Mesenchymal stem cell (in vitro differentiated cells and primary cell): ENCODE measurements at regions not wholly inside any gene's neighbourhood (a gene's known extent, or its start where the extent isn't known, plus 50 kb on each side); places are given as distances from the start of the nearest gene placed in this dataset.
"Not testable (repeated sequence)": the region's sequence is repeated elsewhere in the genome, so short reads cannot be mapped to it uniquely, and the experiment has no call there.

Experiments used
- DNase-seq: peaks from one replicate; pipeline ENCODE4 v3.0.0-alpha.2; 2013
- H2AFZ ChIP-seq: one replicate; pipeline ENCODE4 v1.6.1; 2013; ENCODE audit warnings: low read depth, mild to moderate bottlenecking, control low read depth, inconsistent platforms, low read length, moderate library complexity
- H2AK5ac ChIP-seq: 2 replicates; pipeline ENCODE4 v1.6.1; 2013; ENCODE audit warnings: low read length, moderate library complexity, mild to moderate bottlenecking, inconsistent platforms; ENCODE audit not compliant: severe bottlenecking
- H2BK120ac ChIP-seq: one replicate; pipeline ENCODE4 v1.6.1; 2013; ENCODE audit warnings: low read depth, mild to moderate bottlenecking, inconsistent platforms, low read length, moderate library complexity
- H2BK12ac ChIP-seq, 2 experiments: one replicate each; pipeline ENCODE4 v1.6.1; 2013; ENCODE audit warnings: inconsistent platforms in 2 of 2, low read length in 2 of 2, mild to moderate bottlenecking in 2 of 2, moderate library complexity in 2 of 2, control low read depth in 1 of 2
- H2BK15ac ChIP-seq: one replicate; pipeline ENCODE4 v1.6.1; 2013; ENCODE audit warnings: mild to moderate bottlenecking, low read depth, inconsistent platforms; ENCODE audit not compliant: poor library complexity, severe bottlenecking
- H2BK5ac ChIP-seq: 2 replicates; pipeline ENCODE4 v1.6.1; 2013; ENCODE audit warnings: low read depth, mild to moderate bottlenecking, low read length, control low read depth, inconsistent platforms; ENCODE audit not compliant: poor library complexity, severe bottlenecking
- H3K14ac ChIP-seq, 2 experiments: one replicate each; pipeline ENCODE4 v1.6.1; 2013; ENCODE audit warnings: inconsistent platforms in 2 of 2, low read length in 2 of 2, control low read depth in 1 of 2, mild to moderate bottlenecking in 1 of 2, moderate library complexity in 1 of 2
- H3K18ac ChIP-seq, 2 experiments: one replicate each; pipeline ENCODE4 v1.6.1; 2013; ENCODE audit warnings: inconsistent platforms in 2 of 2, low read length in 2 of 2, control low read depth in 1 of 2, low read depth in 1 of 2, mild to moderate bottlenecking in 1 of 2
- H3K23ac ChIP-seq, 2 experiments: one replicate each; pipeline ENCODE4 v1.6.1; 2013; ENCODE audit warnings: inconsistent platforms in 2 of 2, low read length in 2 of 2, mild to moderate bottlenecking in 2 of 2, moderate library complexity in 2 of 2, control low read depth in 1 of 2
- H3K27ac ChIP-seq: 2 replicates; pipeline ENCODE4 v1.5.1; 2013; ENCODE audit warnings: mild to moderate bottlenecking, moderate library complexity, low read length, control low read depth, inconsistent platforms; ENCODE audit not compliant: poor library complexity, severe bottlenecking
- H3K27me3 ChIP-seq, 2 experiments: 2 replicates each; pipeline versions ENCODE4 v1.6.1 to v1.7.0; 2013; ENCODE audit warnings: low read length in 2 of 2, mild to moderate bottlenecking in 2 of 2, moderate library complexity in 2 of 2, control low read depth in 1 of 2, inconsistent platforms in 1 of 2; ENCODE audit not compliant: control insufficient read depth in 1 of 2, insufficient read depth in 1 of 2
- H3K36me3 ChIP-seq, 2 experiments: 2 replicates each; pipeline versions ENCODE4 v1.6.1 to v1.7.0; 2013; ENCODE audit warnings: low read length in 2 of 2, control low read depth in 1 of 2, inconsistent platforms in 1 of 2, low read depth in 1 of 2, mild to moderate bottlenecking in 1 of 2; ENCODE audit not compliant: insufficient read depth in 2 of 2, control insufficient read depth in 1 of 2
- H3K4ac ChIP-seq, 2 experiments: one replicate each; pipeline ENCODE4 v1.6.1; 2013; ENCODE audit warnings: inconsistent platforms in 2 of 2, low read length in 2 of 2, mild to moderate bottlenecking in 2 of 2, moderate library complexity in 2 of 2, control low read depth in 1 of 2, low read depth in 1 of 2
- H3K4me1 ChIP-seq: 2 replicates; pipeline ENCODE4 v1.6.1; 2013; ENCODE audit warnings: low read depth, low read length, control low read depth; ENCODE audit not compliant: control insufficient read depth, insufficient read depth
- H3K4me2 ChIP-seq: 2 replicates; pipeline ENCODE4 v1.6.1; 2013; ENCODE audit warnings: low read length, mild to moderate bottlenecking, inconsistent platforms; ENCODE audit not compliant: poor library complexity, severe bottlenecking
- H3K4me3 ChIP-seq, 2 experiments: 2 replicates each; pipeline versions ENCODE4 v1.5.1 to v1.7.0; 2013; ENCODE audit warnings: low read length in 2 of 2, mild to moderate bottlenecking in 2 of 2, control low read depth in 1 of 2, low read depth in 1 of 2; ENCODE audit not compliant: insufficient read depth in 1 of 2
- H3K79me1 ChIP-seq: replicated peaks from 2 replicates; pipeline ENCODE4 v1.6.1; 2013; ENCODE audit warnings: mild to moderate bottlenecking, control low read depth, low read length, inconsistent platforms; ENCODE audit not compliant: poor library complexity, severe bottlenecking
- H3K9ac ChIP-seq: 2 replicates; pipeline ENCODE4 v1.7.0; 2013; ENCODE audit warnings: mild to moderate bottlenecking, low read length, moderate library complexity
- H3K9me3 ChIP-seq: 2 replicates; pipeline ENCODE4 v1.7.0; 2013; ENCODE audit warnings: mild to moderate bottlenecking, low read length; ENCODE audit not compliant: control insufficient read depth
- H4K8ac ChIP-seq: one replicate; pipeline ENCODE4 v1.6.1; 2013; ENCODE audit warnings: inconsistent platforms, mild to moderate bottlenecking, low read length, moderate library complexity
- H4K91ac ChIP-seq: one replicate; pipeline ENCODE4 v1.6.1; 2013; ENCODE audit warnings: mild to moderate bottlenecking, low read length, inconsistent platforms
- WGBS: methylation state at CpG from one replicate; pipeline ENCODE4 v1.1.7; 2013; ENCODE audit warnings: mixed read lengths; 5-methylcytosine and 5-hydroxymethylcytosine counted together

DNA sequence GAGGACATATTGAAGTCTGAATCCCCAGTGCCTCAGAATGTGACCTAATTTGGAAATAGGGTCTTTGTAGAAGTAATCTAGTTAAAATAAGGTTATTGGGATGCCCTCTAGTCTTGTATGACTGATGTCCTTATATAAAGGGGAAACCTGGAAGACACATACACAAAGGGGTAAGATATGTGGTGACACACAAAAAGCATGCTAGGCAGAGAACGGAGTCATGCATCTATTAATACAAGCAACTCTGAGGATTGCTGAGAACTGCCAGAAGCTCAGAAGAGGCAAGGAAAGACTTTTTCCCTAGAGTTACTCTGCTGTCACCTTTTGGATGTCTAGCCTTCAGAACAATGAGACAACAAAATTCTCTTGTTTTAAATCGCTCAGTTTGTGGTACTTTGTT lies 58.1 kb upstream of the TMEM108 start:
- Histone ChIP-seq H2BK5ac (no peak overlapping the region), H3K27ac (no peak overlapping the region), H3K4ac (no peak overlapping the region), H3K9me3 (no peaks in the 10 kb centered on the region), H4K8ac (no peak overlapping the region), H4K91ac (no peak overlapping the region), H2AK5ac (no peak overlapping the region), H2BK120ac (no peak overlapping the region), H3K36me3 (no peaks in the 10 kb centered on the region), H3K23ac (no peak overlapping the region), H2BK12ac (no peak overlapping the region), H2AFZ (no peak overlapping the region), H3K27me3 (no peaks in the 10 kb centered on the region), H3K14ac (no peak overlapping the region), H3K4me2 (no peak overlapping the region), H3K79me1 (no peaks in the 10 kb centered on the region), H3K18ac (no peak overlapping the region), H2BK15ac (no peak overlapping the region), H3K4me3 (no peak overlapping the region), H3K4me1 (no peaks in the 10 kb centered on the region), H3K9ac (no peak overlapping the region)
- 67% methylated on average over 2 of the region's 2 CpGs for WGBS
- DNase-seq = no peak

DNA sequence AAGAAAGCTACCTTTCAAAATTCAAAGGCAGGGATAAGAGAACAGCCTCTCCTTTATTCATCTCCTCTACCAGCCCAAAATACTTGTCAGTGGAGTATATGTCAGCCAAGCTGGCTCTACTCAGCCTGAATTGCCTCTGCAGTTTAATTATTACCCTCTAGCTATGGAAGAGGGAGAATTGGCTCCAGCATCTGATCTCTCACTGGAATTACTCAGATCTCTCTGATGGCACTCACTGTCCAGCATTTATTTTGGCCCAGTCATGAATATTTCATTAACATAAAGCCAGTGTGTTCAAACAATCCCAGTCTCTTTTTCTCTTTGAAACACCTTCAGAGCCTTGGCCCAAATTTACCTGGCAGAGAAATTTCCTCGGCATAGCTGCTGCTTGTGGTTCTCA lies 58.6 kb upstream of the TMEM108 start:
- no peak overlapping the region for H3K4me3 ChIP-seq
- DNase-seq = no peak
- H2BK15ac ChIP-seq = no peak overlapping the region
- no peak overlapping the region for H3K14ac ChIP-seq
- H3K18ac ChIP-seq = no peak overlapping the region
- no peak overlapping the region for H3K4ac ChIP-seq
- WGBS = 90% methylated on average over 1 of the region's 1 CpG
- no peak overlapping the region for H3K23ac ChIP-seq
- no peak overlapping the region for H3K27ac ChIP-seq
- H2AK5ac ChIP-seq = no peak overlapping the region
- H3K36me3 ChIP-seq = no peaks in the 10 kb centered on the region
- no peak overlapping the region for H4K8ac ChIP-seq
- H2BK12ac ChIP-seq = no peak overlapping the region
- H3K4me2 ChIP-seq = no peak overlapping the region
- H3K4me1 ChIP-seq = no peaks in the 10 kb centered on the region
- H3K9ac ChIP-seq = no peak overlapping the region
- no peak overlapping the region for H2AFZ ChIP-seq
- no peak overlapping the region for H2BK5ac ChIP-seq
- H2BK120ac ChIP-seq = no peak overlapping the region
- no peaks in the 10 kb centered on the region for H3K79me1 ChIP-seq
- H4K91ac ChIP-seq = no peak overlapping the region
- H3K9me3 ChIP-seq = no peaks in the 10 kb centered on the region
- H3K27me3 ChIP-seq = no peaks in the 10 kb centered on the region

DNA sequence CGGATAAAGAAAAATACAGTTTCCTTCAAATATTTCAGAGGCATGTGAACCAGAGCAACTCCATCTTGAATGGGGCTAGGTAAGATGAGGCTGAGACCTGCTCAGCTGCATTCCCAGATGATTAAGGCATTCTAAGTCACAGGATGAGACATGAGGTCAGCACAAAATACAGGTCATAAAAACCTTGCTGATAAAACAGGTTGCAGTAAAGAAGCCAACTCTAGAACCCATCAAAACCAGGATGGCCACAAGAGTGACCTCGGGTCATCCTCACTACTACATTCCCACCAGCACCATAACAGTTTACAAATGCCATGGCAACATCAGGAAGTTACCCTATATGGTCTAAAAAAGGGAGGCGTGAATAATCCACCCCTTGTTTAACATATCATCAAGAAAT lies 59.2 kb upstream of the TMEM108 start:
- not testable (repeated sequence) for H2AK5ac ChIP-seq, H2AFZ ChIP-seq, H3K4ac ChIP-seq, H3K27me3 ChIP-seq, H2BK120ac ChIP-seq, H3K4me3 ChIP-seq, H3K4me1 ChIP-seq, H2BK12ac ChIP-seq, H4K91ac ChIP-seq, H2BK5ac ChIP-seq, H3K18ac ChIP-seq, H3K23ac ChIP-seq, H3K27ac ChIP-seq, H3K9me3 ChIP-seq, H3K36me3 ChIP-seq, H4K8ac ChIP-seq, H3K9ac ChIP-seq, DNase-seq, H3K4me2 ChIP-seq, H3K79me1 ChIP-seq, H3K14ac ChIP-seq, H2BK15ac ChIP-seq
- 71% methylated on average over 2 of the region's 3 CpGs for WGBS

DNA sequence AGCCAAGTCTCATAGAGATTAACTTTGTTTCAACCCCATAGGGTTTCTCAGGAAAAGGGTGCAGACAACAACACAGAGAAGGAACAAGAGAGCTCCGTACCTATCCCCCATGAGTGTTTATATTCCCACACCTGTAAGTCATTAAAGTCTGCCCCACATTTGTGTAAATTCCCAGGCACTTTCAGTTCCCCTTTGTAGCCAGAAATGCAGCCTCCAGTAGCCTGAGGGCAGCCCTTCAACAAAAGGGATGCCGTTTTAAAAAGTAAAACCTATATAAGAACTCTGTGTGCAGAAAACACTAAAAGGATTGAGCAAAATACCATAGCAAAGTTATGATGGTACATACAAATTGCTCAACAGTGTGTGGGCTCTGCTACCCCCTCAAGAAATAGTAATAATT lies 59.7 kb upstream of the TMEM108 start:
- H2BK12ac ChIP-seq = no peak overlapping the region
- no peak overlapping the region for H3K23ac ChIP-seq
- H3K27me3 ChIP-seq = no peaks in the 10 kb centered on the region
- H3K9ac ChIP-seq = no peak overlapping the region
- H3K4ac ChIP-seq = no peak overlapping the region
- H3K4me2 ChIP-seq = no peak overlapping the region
- H3K14ac ChIP-seq = no peak overlapping the region
- H2BK15ac ChIP-seq = no peak overlapping the region
- H3K4me3 ChIP-seq = no peak overlapping the region
- H2BK5ac ChIP-seq = no peak overlapping the region
- no peak overlapping the region for H4K91ac ChIP-seq
- WGBS = 50% methylated on average over 1 of the region's 2 CpGs
- H3K36me3 ChIP-seq = no peaks in the 10 kb centered on the region
- H3K18ac ChIP-seq = no peak overlapping the region
- H3K27ac ChIP-seq = no peak overlapping the region
- no peak overlapping the region for H2BK120ac ChIP-seq
- H2AFZ ChIP-seq = no peak overlapping the region
- H3K79me1 ChIP-seq = no peaks in the 10 kb centered on the region
- no peak overlapping the region for H4K8ac ChIP-seq
- H2AK5ac ChIP-seq = no peak overlapping the region
- no peak for DNase-seq
- no peaks in the 10 kb centered on the region for H3K4me1 ChIP-seq
- H3K9me3 ChIP-seq = no peaks in the 10 kb centered on the region
